T1000 (cell line): ENCODE measurements at regions not wholly inside any gene's neighbourhood (a gene's known extent, or its start where the extent isn't known, plus 50 kb on each side); places are given as distances from the start of the nearest gene placed in this dataset.
"Not testable (repeated sequence)": the region's sequence is repeated elsewhere in the genome, so short reads cannot be mapped to it uniquely, and the experiment has no call there.

Experiments used
- DNase-seq: peaks from one replicate; lab custom pipeline; 2025; ENCODE audit warnings: mixed read lengths; lab: John Stamatoyannopoulos, UW

DNA sequence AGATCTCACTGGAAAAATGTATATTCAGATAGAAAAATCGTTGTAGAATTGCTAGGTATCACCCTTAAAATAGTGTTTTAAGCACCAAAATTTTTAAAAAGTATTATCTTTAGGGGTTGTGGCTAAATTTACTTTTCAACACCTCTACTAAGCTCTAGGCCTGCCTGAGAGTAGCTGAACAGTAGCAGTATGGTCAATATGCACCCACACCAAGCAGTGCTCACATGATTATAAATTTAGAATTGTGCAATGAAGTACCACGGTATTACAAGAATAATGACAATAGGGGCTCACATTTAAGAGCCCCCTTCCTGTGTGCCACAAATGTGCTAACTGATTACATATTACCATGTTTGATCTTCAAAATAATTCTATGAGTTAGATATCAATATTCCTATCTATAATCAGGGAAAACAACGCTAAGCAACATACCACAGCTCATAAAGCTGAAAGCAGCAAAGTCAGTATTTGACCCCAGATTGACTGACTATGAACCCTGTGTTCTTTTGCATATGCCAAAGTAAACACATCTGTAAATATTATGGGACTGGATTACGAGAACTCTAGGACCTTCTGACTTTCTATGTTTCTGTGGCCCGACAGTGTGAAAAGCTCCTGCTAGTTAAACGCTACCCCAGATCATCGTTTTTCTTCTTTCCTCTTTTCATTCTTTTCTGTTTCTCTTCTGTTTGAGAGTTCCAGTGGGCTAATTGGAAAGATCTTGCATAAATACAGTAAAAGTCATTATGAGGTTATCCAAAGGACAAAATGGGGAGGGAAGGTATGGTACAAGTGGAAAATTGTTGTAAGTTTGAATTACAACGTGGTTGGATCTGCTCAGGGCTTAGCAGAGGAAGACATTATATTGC lies 201.1 kb upstream of the C1orf87 start:
- DNase-seq = no peak

DNA sequence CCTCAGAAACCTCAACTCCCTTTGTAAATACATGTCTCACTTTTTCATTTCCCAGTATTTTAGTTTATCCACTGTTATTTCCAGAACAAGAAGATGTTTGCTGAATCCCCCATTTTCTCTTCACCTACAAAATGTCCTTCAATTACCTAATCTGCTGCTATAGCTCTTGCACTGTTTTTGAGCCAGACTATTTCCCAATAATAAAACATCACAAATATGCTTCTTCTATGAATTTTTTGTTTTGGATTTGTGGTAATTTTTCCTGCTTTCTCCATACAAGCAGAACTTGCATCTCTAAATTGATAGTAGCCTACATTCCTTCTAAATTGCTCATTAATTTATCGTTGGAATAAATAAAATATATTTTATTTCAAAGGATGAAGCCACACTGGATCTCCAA lies 199.6 kb upstream of the C1orf87 start:
- DNase-seq = no peak

- DNase-seq = no peak
These were observed 197.5 kb upstream of the C1orf87 start for GRCh38 chr1:60271041-60271440.

- DNase-seq = no peak
These were observed 194.9 kb upstream of the C1orf87 start for GRCh38 chr1:60268451-60268850.

DNA sequence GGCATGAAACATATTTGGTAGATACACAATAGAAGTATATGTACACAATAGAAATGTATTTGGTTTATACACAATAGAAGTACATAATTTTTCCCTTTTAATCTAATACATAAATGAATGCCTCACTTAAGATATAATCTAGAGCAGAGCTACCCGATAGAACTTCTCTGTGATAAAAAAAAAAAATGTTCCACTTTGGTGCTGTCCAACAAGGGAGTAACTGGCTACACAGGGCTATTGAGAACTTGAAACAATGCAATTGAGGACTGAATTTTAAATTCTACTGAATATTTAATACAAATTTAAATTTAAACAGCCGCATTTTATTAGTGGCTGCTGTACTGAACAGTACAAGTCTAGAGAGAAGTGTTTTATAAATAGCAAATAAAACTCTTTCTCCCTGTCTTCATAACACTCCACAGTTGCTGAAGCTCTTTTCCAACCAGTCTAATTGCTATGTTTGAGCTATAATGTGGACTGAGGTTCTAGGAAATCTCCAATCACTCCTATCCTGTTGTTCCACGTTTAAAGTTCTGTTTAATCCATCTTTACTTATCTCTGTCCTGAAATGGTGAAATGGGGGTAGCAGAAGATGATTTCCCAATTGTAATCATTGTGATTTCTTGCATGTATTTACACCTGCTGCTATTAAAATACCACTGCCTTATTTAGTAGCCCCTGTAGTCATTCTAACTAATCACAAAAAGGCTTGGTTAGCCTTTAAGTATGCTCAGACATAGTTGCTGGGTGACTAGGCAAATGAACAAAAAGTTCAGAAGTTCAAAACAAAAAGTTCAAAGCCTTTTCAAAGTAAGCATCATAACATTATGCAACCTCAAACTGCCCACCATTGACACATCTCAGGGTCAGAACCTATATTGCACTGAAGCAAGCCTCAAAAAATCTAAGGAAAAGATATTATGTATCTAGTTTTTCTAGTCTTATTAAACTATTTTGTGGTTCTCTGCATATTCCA lies 192.3 kb upstream of the C1orf87 start:
- no peak for DNase-seq

GRCh38 chr1:60262701-60263100 lies 189.1 kb upstream of the C1orf87 start:
- no peak for DNase-seq

GRCh38 chr1:60257531-60257930 lies 184.0 kb upstream of the C1orf87 start:
- DNase-seq = no peak

GRCh38 chr1:60255565-60255964 lies 182.0 kb upstream of the C1orf87 start:
- no peak for DNase-seq

DNA sequence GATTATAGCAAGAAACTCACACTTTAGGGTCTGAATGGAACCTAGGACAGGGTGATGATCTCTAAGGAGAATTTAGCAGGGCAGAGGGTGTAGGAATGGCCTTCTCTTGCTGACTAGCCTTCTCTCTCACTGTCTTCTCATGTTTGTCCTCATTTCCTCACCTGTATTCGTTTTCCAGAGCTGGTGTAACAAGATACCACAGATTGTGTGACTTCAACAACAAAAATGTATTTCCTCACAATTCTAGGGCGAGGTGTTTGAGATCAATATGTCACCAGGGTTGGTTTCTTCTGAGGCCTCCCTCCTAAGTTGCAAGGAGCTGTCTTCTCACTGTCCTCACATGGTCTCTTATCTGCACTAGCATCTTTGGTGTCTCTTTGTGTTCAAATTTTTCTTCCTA lies 177.9 kb upstream of the C1orf87 start:
- no peak for DNase-seq

DNA sequence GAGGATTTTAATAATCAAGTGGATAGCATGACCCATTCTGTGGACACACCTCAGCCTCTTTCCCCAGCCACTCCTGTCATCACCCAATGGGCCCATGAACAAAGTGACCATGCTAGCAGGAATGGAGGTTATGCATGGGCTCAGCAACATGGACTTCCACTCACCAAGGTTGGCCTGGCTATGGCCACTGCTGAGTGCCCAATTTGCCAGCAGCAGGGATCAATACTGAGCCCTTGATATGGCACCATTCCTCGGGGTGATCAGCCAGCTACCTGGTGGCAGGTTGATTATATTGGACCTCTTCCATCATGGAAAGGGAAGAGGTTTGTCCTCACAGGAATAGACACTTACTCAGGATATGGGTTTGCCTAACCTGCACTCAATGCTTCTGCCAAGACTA lies 173.9 kb upstream of the C1orf87 start:
- not testable (repeated sequence) for DNase-seq

DNA sequence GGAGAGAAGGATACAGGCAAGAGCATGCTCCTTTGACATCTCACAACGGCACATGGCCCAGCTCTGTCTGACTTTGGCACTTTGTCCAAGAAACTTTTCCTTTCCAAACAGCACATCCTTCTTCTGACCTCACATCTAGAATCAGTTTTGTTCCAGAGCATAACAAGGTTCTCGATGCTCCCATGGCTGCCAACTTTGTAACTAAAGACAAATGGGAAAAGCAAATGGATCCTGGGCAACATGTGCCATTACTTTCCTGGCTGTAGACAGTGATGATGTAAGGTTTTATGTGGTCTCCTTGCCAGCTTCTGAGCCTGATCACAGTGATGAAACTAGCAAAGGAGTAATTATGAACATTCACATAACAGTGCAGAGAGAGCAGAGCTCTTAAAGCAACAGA lies 171.8 kb upstream of the C1orf87 start:
- no peak for DNase-seq

DNA sequence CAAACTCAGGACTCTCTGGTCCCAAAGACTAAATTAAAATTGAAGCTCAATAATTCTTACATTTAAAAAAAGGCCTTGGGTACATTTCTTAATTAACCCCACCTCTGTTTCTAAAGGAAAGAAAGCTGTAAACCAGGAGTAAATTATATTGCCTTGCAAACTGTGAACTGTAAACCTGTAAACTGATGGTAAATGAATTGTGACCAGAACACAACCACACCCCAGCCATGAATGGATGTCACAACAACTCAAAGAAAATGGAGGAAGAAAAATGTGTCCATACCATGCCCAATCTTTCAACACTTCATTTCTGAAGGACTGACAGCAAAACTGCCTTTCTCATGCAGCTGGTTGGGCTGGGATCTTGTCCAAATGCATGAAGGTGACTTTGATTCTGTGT lies 171.3 kb upstream of the C1orf87 start:
- DNase-seq = no peak

DNA sequence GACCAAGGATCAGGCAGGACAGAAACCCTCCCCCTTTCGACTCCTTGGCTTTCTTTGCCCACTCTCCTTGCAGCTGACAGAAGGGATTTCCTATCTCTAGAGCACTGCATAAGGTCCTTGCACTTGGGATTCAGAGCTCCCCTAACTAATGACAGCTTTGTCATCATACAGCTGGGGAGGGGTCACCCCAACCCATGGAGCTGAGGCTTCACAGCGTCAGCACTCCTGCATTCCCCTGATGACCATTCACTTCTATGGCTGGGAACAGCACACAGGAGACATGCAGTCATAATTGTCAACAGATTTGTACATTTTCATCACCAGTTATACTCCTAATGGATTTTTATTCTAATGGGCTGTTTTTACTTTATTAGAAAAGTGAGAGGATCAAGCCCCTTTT lies 161.7 kb upstream of the C1orf87 start:
- no peak for DNase-seq

- no peak for DNase-seq
These were observed 161.2 kb upstream of the C1orf87 start for GRCh38 chr1:60234776-60235175.

- no peak for DNase-seq
These were observed 156.3 kb upstream of the C1orf87 start for GRCh38 chr1:60229821-60230220.

DNA sequence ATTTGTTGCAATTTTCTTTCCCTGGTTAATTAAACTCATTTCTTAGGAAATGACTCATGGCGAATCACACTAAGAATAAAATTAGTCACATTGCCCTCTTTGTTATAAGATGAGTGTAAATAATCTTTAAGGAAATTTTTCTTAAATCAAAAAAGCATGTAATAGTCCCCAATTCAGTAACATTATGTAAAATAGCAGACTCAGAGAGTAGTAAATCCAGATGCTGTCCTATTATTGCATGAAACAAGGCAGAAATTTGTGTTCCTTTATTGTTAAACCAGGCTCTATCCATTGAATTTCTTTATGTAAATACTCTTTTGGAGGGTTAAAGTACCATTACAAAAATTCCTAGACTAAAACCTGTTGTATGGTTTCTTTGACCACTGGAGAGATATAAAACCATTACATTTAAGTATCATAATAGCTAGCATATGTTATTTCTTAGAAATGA lies 154.5 kb upstream of the C1orf87 start:
- no peak for DNase-seq

DNA sequence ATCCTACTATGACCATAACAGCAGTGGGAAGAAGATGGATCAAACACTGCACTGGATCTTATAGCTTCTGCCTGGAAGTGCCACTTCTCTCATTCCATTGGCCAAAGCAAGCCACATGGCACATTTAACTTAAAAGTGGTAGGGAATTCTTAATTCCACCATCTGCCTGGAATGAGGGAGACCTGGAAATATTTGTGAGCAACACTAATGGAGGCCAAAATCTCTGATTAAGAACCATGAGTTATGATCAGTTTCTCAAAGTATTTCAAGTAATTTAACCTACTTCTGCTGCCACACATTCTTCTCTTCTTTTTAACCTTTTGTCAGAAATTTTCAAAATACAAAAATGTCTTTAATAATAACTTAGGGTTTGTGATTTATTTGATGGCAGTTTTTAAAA lies 154.0 kb upstream of the C1orf87 start:
- no peak for DNase-seq

GRCh38 chr1:60225486-60225885 lies 151.9 kb upstream of the C1orf87 start:
- no peak for DNase-seq

DNA sequence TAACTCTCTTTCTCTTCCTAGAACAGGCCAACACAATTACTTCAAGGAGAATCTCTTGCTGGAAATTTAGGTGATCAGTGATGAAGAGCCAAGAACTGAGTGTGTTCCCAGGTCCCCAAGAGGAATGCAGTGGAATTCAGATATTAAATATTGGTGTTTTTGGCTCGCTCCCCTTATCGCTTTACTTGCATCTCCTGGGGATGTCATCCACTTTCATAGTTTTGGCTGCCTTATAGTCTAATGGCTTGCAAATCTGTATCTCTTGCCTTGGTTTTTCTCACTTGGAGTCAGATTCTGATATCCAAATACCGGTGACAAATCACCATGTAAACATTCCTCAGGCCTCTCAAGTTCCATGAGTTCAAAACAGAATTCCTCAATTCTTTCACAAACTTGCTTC lies 151.0 kb upstream of the C1orf87 start:
- DNase-seq = no peak

DNA sequence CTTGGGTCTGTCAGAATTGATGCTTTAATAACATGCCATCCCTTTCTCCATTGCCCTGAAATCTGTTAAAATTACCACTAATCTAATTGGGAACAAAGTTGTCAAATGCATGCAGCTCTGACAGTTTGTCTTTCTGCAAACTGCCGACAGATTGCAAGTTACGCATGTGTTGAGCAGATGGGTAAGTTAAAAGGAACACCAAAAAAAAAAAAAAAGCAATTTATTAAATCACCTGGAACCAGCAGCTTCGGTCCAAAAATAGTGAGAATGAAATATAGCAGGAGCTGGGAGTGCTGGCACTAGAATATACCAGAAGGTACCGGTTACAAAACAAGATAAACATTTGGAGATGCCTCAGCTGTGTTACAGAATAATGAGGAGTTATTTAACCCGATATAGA lies 149.6 kb upstream of the C1orf87 start:
- no peak for DNase-seq

- no peak for DNase-seq
These were observed 149.0 kb upstream of the C1orf87 start for GRCh38 chr1:60222360-60223115.

DNA sequence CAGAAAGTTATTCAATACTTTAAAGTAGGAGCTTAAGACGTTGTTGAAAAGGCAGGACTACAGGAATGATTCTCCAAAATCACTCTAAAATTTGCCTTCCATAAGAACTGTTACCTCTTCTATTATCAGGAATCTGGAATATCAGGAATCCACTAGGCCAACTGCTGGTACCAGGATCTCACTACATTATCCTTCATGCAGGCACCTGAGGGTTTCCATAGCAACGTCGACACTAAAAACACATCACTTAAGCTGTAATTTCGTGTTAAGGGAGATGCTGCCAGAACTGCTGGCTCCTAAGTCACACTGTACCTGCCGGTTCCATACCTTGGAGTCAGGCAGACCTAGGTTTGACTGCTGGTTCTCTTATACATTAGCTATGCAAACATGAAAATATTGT lies 139.7 kb upstream of the C1orf87 start:
- no peak for DNase-seq
